Neuronal stem cell (in vitro differentiated cells): ENCODE measurements at regions not wholly inside any gene's neighbourhood (a gene's known extent, or its start where the extent isn't known, plus 50 kb on each side); places are given as distances from the start of the nearest gene placed in this dataset.

Source experiments
- DNase-seq: peaks from one replicate; pipeline ENCODE4 v3.0.0-alpha.2; 2013; ENCODE audit warnings: low spot score
- H2AFZ ChIP-seq: one replicate; pipeline ENCODE4 v1.6.1; 2013; ENCODE audit warnings: mild to moderate bottlenecking, low read length, inconsistent platforms
- H2AK5ac ChIP-seq: 2 replicates; pipeline ENCODE4 v1.6.1; 2013; ENCODE audit warnings: low read depth, mild to moderate bottlenecking, inconsistent platforms, low read length, moderate library complexity, mixed read lengths
- H2BK120ac ChIP-seq: 2 replicates; pipeline ENCODE4 v1.6.1; 2013; ENCODE audit warnings: low read depth, mild to moderate bottlenecking, inconsistent platforms, low read length, moderate library complexity, mixed read lengths
- H2BK12ac ChIP-seq: one replicate; pipeline ENCODE4 v1.6.1; 2013; ENCODE audit warnings: low read length, inconsistent platforms
- H2BK15ac ChIP-seq: 2 replicates; pipeline ENCODE4 v1.6.1; 2013; ENCODE audit warnings: mild to moderate bottlenecking, low read length, inconsistent platforms, mixed read lengths
- H2BK5ac ChIP-seq: one replicate; pipeline ENCODE4 v1.6.1; 2013; ENCODE audit warnings: inconsistent platforms, mild to moderate bottlenecking, low read length, moderate library complexity
- H3K14ac ChIP-seq: one replicate; pipeline ENCODE4 v1.6.1; 2013; ENCODE audit warnings: low read length, inconsistent platforms
- H3K18ac ChIP-seq: 2 replicates; pipeline ENCODE4 v1.6.1; 2013; ENCODE audit warnings: low read length, inconsistent platforms
- H3K23ac ChIP-seq: 2 replicates; pipeline ENCODE4 v1.6.1; 2013; ENCODE audit warnings: low read depth, mild to moderate bottlenecking, mixed read lengths, low read length, inconsistent platforms; ENCODE audit not compliant: poor library complexity
- H3K27ac ChIP-seq: replicated peaks from 3 replicates; pipeline ENCODE4 v1.5.1; 2013; ENCODE audit warnings: low read length, inconsistent platforms
- H3K27me3 ChIP-seq, 3 experiments: 2 replicates each; pipeline ENCODE4 v1.6.1; 2013; ENCODE audit warnings: low read length in 3 of 3, mild to moderate bottlenecking in 2 of 3, inconsistent platforms in 1 of 3, low read depth in 1 of 3, mixed read lengths in 1 of 3, moderate library complexity in 1 of 3; ENCODE audit not compliant: control insufficient read depth in 3 of 3, insufficient read depth in 3 of 3
- H3K36me3 ChIP-seq, 2 donors: replicated peaks in 1 of 2; 2 replicates each; pipeline ENCODE4 v1.6.1; 2013; ENCODE audit warnings: low read length in 2 of 2; ENCODE audit not compliant: control insufficient read depth in 2 of 2, insufficient read depth in 2 of 2
- H3K4ac ChIP-seq: 2 replicates; pipeline ENCODE4 v1.6.1; 2013; ENCODE audit warnings: inconsistent platforms, mild to moderate bottlenecking, low read length, moderate library complexity
- H3K4me1 ChIP-seq, 2 donors: 1 replicate in 1 of 2; 2 replicates in 1 of 2; pipeline ENCODE4 v1.6.1; 2013; ENCODE audit warnings: low read length in 2 of 2, low read depth in 1 of 2; ENCODE audit not compliant: control insufficient read depth in 2 of 2, insufficient read depth in 1 of 2
- H3K4me2 ChIP-seq: one replicate; pipeline ENCODE4 v1.6.1; 2013; ENCODE audit warnings: mild to moderate bottlenecking, low read length, inconsistent platforms; ENCODE audit not compliant: insufficient read depth, poor library complexity, severe bottlenecking
- H3K4me3 ChIP-seq, 2 donors: 2 replicates each; pipeline ENCODE4 v1.5.1; 2013; ENCODE audit warnings: low read length in 2 of 2, mild to moderate bottlenecking in 2 of 2, inconsistent platforms in 1 of 2, moderate library complexity in 1 of 2
- H3K79me1 ChIP-seq: one replicate; pipeline ENCODE4 v1.6.1; 2013; ENCODE audit warnings: low read depth, mild to moderate bottlenecking, inconsistent platforms, low read length, moderate library complexity
- H3K9ac ChIP-seq: one replicate; pipeline ENCODE4 v1.6.1; 2013; ENCODE audit warnings: mild to moderate bottlenecking, low read depth, low read length, inconsistent platforms; ENCODE audit not compliant: poor library complexity
- H3K9me3 ChIP-seq, 2 donors: replicated peaks in 1 of 2; 2 replicates each; pipeline versions ENCODE3 to v1.6.1; 2013; ENCODE audit warnings: low read length in 2 of 2, mild to moderate bottlenecking in 2 of 2, inconsistent platforms in 1 of 2, low read depth in 1 of 2, mixed read lengths in 1 of 2, moderate library complexity in 1 of 2; ENCODE audit not compliant: control insufficient read depth in 2 of 2, insufficient read depth in 1 of 2
- H4K8ac ChIP-seq: one replicate; pipeline ENCODE4 v1.6.1; 2013; ENCODE audit warnings: low read depth, mild to moderate bottlenecking, inconsistent platforms, low read length, moderate library complexity
- H4K91ac ChIP-seq: one replicate; pipeline ENCODE4 v1.6.1; 2013; ENCODE audit warnings: low read length, low read depth, mild to moderate bottlenecking, inconsistent platforms; ENCODE audit not compliant: poor library complexity
- WGBS, 2 donors: extraction: QIAGEN DNeasy Blood & Tissue Kit; methylation state at CpG; one replicate each; pipeline ENCODE4 v1.1.7; 2013; ENCODE audit warnings: missing lambda C conversion rate in 2 of 2, mixed read lengths in 1 of 2; ENCODE audit not compliant: insufficient read length in 2 of 2, insufficient replicate concordance in 1 of 2; ENCODE audit errors: extremely low coverage in 2 of 2; 5-methylcytosine and 5-hydroxymethylcytosine counted together

DNA sequence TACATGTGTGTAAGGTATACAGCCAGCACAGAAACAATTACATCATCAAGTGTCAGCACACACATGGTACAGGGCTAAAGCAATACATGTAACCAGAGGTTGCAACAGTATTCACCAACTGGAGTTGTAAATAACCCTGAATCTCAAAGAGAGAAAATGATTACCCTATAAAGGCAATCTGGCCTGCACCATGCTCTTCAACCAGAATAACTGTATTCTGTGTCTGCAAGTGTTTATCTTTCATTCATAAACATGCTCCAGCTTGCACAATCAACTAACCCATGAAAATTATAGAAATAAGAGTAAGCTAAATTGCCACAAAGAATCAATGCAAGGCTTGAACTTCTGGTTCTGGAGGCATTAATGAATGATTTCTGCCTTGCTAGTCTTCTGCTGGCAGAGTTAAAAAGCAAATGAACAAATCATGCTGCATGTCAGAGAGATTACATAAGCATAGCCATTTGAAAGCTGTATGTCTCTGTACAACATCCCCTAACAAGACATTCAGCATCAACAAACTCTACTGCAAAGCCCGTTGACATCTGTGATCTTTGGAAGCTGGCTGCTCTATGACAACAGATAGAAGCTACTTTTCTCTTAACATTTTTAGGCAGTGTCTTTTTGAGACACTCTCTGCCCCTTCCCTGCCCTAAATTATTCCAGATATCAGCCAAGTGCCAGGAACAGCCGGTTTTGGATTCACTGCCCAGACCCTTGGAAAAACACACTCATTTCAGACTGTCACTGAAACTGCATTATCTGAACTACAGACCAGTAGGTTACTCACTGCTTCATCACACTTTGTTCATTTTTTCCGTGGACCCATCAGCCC is 871.0 kb downstream of the OTOL1 start:
- Histone ChIP-seq H2BK5ac (no peak overlapping the region), H3K9ac (no peak overlapping the region), H4K91ac (no peak overlapping the region), H2BK120ac (no peak overlapping the region), H3K18ac (no peak overlapping the region), H3K4me2 (no peak overlapping the region), H3K79me1 (no peaks in the 10 kb centered on the region), H2AFZ (peak overlapping the region; percentile 52), H3K4ac (no peak overlapping the region), H3K4me1 (peaks cover 0 to 2% of the 10 kb centered on the region in 2 donors), H3K4me3 (no peak overlapping the region), H3K27ac (no peak overlapping the region), H3K23ac (no peak overlapping the region), H4K8ac (no peak overlapping the region), H3K14ac (no peak overlapping the region), H3K9me3 (no peaks in the 10 kb centered on the region), H2AK5ac (no peak overlapping the region), H2BK12ac (no peak overlapping the region), H3K36me3 (no peaks in the 10 kb centered on the region), H3K27me3 (no peaks in the 10 kb centered on the region), H2BK15ac (no peak overlapping the region)
- no peak for DNase-seq
- WGBS, 2 donors: no CpG with 5 or more reads among the region's 3 CpGs

DNA sequence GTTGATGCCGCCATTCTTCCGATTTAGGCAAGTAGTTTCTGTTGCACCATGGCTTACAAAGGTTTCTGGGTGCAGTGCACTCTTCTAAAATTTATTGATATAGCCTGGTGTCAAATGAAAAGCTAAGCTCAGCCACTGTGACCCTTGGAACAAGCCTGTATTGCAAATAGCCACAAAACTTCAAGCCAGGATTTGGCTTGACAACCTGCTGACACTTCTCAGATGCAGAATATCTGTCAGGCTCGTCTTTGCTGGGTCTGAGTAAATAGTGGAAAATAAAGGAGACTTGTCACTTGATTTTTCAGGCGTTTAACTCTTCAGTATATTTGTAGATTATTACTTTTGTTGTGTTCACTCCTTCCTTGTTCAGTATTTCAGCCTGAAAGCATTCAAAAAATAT is 871.8 kb downstream of the OTOL1 start:
- Histone ChIP-seq H3K27ac (no peak overlapping the region), H3K9ac (no peak overlapping the region), H4K91ac (no peak overlapping the region), H2BK5ac (no peak overlapping the region), H4K8ac (no peak overlapping the region), H3K4ac (no peak overlapping the region), H2BK15ac (no peak overlapping the region), H2AFZ (peak overlapping the region; percentile 52), H3K14ac (no peak overlapping the region), H3K36me3 (no peaks in the 10 kb centered on the region), H3K18ac (no peak overlapping the region), H3K23ac (no peak overlapping the region), H3K79me1 (no peaks in the 10 kb centered on the region), H3K4me1 (peaks cover 0 to 2% of the 10 kb centered on the region in 2 donors), H3K9me3 (no peaks in the 10 kb centered on the region), H3K27me3 (no peaks in the 10 kb centered on the region), H3K4me2 (no peak overlapping the region), H3K4me3 (no peak overlapping the region), H2AK5ac (no peak overlapping the region), H2BK12ac (no peak overlapping the region), H2BK120ac (no peak overlapping the region)
- no CpG with 5 or more reads among the region's 4 CpGs for WGBS, 2 donors
- DNase-seq: no peak

DNA sequence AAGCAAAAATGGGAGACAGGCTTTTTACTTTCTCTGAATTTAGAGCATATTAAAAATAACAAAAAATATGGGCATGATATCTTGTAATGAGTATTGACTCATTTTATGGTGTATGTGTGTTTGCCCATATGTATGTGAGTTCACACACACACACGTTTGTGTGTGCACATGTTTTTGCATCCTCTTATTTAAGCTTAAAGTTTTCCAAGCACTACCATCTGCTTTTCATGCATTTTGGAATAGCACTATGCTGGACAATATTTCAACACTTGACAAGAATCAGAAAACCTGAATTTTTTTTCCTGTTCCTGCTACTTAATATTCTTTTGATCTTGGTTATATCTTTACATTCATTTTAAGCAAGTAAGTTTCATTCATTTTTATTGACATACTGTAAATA is 872.7 kb downstream of the OTOL1 start:
- Histone ChIP-seq H4K8ac (no peak overlapping the region), H2AK5ac (no peak overlapping the region), H2BK15ac (no peak overlapping the region), H3K9ac (no peak overlapping the region), H3K14ac (no peak overlapping the region), H3K23ac (no peak overlapping the region), H2BK5ac (no peak overlapping the region), H3K4me2 (no peak overlapping the region), H3K18ac (no peak overlapping the region), H2BK120ac (no peak overlapping the region), H2AFZ (no peak overlapping the region), H3K9me3 (no peaks in the 10 kb centered on the region), H4K91ac (no peak overlapping the region), H3K36me3 (no peaks in the 10 kb centered on the region), H3K4me3 (no peak overlapping the region), H3K4me1 (peaks cover 0 to 2% of the 10 kb centered on the region in 2 donors), H3K27ac (no peak overlapping the region), H3K4ac (no peak overlapping the region), H3K27me3 (no peaks in the 10 kb centered on the region), H3K79me1 (no peaks in the 10 kb centered on the region), H2BK12ac (no peak overlapping the region)
- no peak for DNase-seq
- no CpG with 5 or more reads among the region's 1 CpG for WGBS, 2 donors

DNA sequence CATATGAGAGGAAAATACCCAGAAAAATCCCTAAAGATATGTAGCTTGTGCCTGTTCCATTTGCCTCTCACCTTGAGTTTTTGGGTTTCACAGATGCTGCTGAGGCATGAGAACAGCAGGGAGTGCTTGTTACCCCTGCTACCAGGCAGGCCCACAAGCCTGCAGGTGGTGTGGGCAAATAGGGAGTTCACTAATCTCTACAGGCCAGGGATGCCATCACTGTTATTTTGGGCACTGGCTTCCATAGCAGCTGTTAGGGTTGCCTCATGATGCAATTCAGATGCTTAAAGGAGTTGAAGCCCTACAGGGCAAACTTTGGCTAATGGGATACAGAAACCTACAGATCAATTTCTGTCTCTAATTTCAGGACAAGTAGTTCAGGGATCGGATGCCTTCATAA is 873.5 kb downstream of the OTOL1 start:
- Histone ChIP-seq H3K27me3 (no peaks in the 10 kb centered on the region), H2BK15ac (no peak overlapping the region), H3K36me3 (no peaks in the 10 kb centered on the region), H2AK5ac (no peak overlapping the region), H3K14ac (no peak overlapping the region), H3K79me1 (no peaks in the 10 kb centered on the region), H4K8ac (no peak overlapping the region), H3K23ac (no peak overlapping the region), H3K4me1 (peaks cover 0 to 2% of the 10 kb centered on the region in 2 donors), H2BK5ac (no peak overlapping the region), H3K4me3 (no peak overlapping the region), H3K27ac (no peak overlapping the region), H3K9me3 (no peaks in the 10 kb centered on the region), H4K91ac (no peak overlapping the region), H2AFZ (peak overlapping the region; percentile 42), H3K18ac (no peak overlapping the region), H3K4ac (no peak overlapping the region), H2BK120ac (no peak overlapping the region), H2BK12ac (no peak overlapping the region), H3K9ac (no peak overlapping the region), H3K4me2 (no peak overlapping the region)
- no peak for DNase-seq
- WGBS, 2 donors: no CpG with 5 or more reads among the region's 1 CpG
